ENCODE measurements at regions not wholly inside any gene's neighbourhood (a gene's known extent, or its start where the extent isn't known, plus 50 kb on each side); places are given as distances from the start of the nearest gene placed in this dataset.

GRCh38 chr17:77706938-77707337 is 251.6 kb upstream of the TNRC6C start:
- no peak for TF ChIP-seq CTCF (IDR thresholded peaks at IDR 0.05; ENCODE audit: insufficient read depth, low read length, poor library complexity, severe bottlenecking)
- H3K27me3 ChIP-seq (ENCODE audit: control insufficient read depth, insufficient read depth, low read length), result no peaks in the 10 kb centered on the region
- no peak for DNase-seq (ENCODE audit: low read depth)
- no peak overlapping the region for H3K4me3 ChIP-seq (ENCODE audit: low read depth, low read length)
- no peaks in the 10 kb centered on the region for H3K36me3 ChIP-seq (ENCODE audit: control insufficient read depth, insufficient read depth, low read length)

- H3K27me3 ChIP-seq (ENCODE audit: control insufficient read depth, insufficient read depth, low read length), result no peaks in the 10 kb centered on the region
- TF ChIP-seq CTCF (IDR thresholded peaks at IDR 0.05; ENCODE audit: insufficient read depth, low read length, poor library complexity, severe bottlenecking), result no peak
- H3K4me3 ChIP-seq (ENCODE audit: low read depth, low read length), result no peak overlapping the region
- H3K36me3 ChIP-seq (ENCODE audit: control insufficient read depth, insufficient read depth, low read length), result no peaks in the 10 kb centered on the region
- DNase-seq (ENCODE audit: low read depth), result no peak
Observed at GRCh38 chr17:77707546-77707945, 251.0 kb upstream of the TNRC6C start.

- TF ChIP-seq CTCF (IDR thresholded peaks at IDR 0.05; ENCODE audit: insufficient read depth, low read length, poor library complexity, severe bottlenecking), result no peak
- DNase-seq (ENCODE audit: low read depth), result no peak
- Histone ChIP-seq H3K27me3 (ENCODE audit: control insufficient read depth, insufficient read depth, low read length) (no peaks in the 10 kb centered on the region), H3K36me3 (ENCODE audit: control insufficient read depth, insufficient read depth, low read length) (no peaks in the 10 kb centered on the region), H3K4me3 (ENCODE audit: low read depth, low read length) (no peak overlapping the region)
Observed at GRCh38 chr17:77708049-77708448, 250.5 kb upstream of the TNRC6C start.

- H3K27me3 ChIP-seq (ENCODE audit: control insufficient read depth, insufficient read depth, low read length), result no peaks in the 10 kb centered on the region
- TF ChIP-seq CTCF (IDR thresholded peaks at IDR 0.05; ENCODE audit: insufficient read depth, low read length, poor library complexity, severe bottlenecking), result no peak
- H3K4me3 ChIP-seq (ENCODE audit: low read depth, low read length), result no peak overlapping the region
- H3K36me3 ChIP-seq (ENCODE audit: control insufficient read depth, insufficient read depth, low read length), result no peaks in the 10 kb centered on the region
- no peak for DNase-seq (ENCODE audit: low read depth)
Observed at GRCh38 chr17:77708936-77709335, 249.6 kb upstream of the TNRC6C start.

- no peak overlapping the region for H3K4me3 ChIP-seq (ENCODE audit: low read depth, low read length)
- no peak for DNase-seq (ENCODE audit: low read depth)
- no peaks in the 10 kb centered on the region for H3K36me3 ChIP-seq (ENCODE audit: control insufficient read depth, insufficient read depth, low read length)
- no peak for TF ChIP-seq CTCF (IDR thresholded peaks at IDR 0.05; ENCODE audit: insufficient read depth, low read length, poor library complexity, severe bottlenecking)
- no peaks in the 10 kb centered on the region for H3K27me3 ChIP-seq (ENCODE audit: control insufficient read depth, insufficient read depth, low read length)
Observed at GRCh38 chr17:77709594-77709993, 248.9 kb upstream of the TNRC6C start.

- DNase-seq (ENCODE audit: low read depth), result no peak
- H3K27me3 ChIP-seq (ENCODE audit: control insufficient read depth, insufficient read depth, low read length), result no peaks in the 10 kb centered on the region
- H3K4me3 ChIP-seq (ENCODE audit: low read depth, low read length), result no peak overlapping the region
- no peaks in the 10 kb centered on the region for H3K36me3 ChIP-seq (ENCODE audit: control insufficient read depth, insufficient read depth, low read length)
- no peak for TF ChIP-seq CTCF (IDR thresholded peaks at IDR 0.05; ENCODE audit: insufficient read depth, low read length, poor library complexity, severe bottlenecking)
Observed at GRCh38 chr17:77712578-77712977, 245.9 kb upstream of the TNRC6C start.
